ENCODE measurements at regions not wholly inside any gene's neighbourhood (a gene's known extent, or its start where the extent isn't known, plus 50 kb on each side); places are given as distances from the start of the nearest gene placed in this dataset.

- TF ChIP-seq CREB1 (CRISPR knock-in tag; IDR thresholded peaks at IDR 0.05; ENCODE audit: low read depth): no peak
- TF ChIP-seq EZH2phosphoT487 (IDR thresholded peaks at IDR 0.05; ENCODE audit: unreplicated experiment): no peak
- no peak for TF ChIP-seq ZNF114 (CRISPR knock-in tag; IDR thresholded peaks at IDR 0.05)
- no peak for TF ChIP-seq NANOG (IDR thresholded peaks at IDR 0.05; ENCODE audit: borderline replicate concordance)
- TF ChIP-seq STAT1 (IDR thresholded peaks at IDR 0.05; ENCODE audit: unreplicated experiment): no peak
- TF ChIP-seq, protein P1, sequence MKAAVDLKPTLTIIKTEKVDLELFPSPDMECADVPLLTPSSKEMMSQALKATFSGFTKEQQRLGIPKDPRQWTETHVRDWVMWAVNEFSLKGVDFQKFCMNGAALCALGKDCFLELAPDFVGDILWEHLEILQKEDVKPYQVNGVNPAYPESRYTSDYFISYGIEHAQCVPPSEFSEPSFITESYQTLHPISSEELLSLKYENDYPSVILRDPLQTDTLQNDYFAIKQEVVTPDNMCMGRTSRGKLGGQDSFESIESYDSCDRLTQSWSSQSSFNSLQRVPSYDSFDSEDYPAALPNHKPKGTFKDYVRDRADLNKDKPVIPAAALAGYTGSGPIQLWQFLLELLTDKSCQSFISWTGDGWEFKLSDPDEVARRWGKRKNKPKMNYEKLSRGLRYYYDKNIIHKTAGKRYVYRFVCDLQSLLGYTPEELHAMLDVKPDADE (IDR thresholded peaks at IDR 0.05): no peak
Observed at GRCh38 chr7:46076527-46076926, 155.5 kb upstream of the IGFBP3 start (continued).

GRCh38 chr7:46072722-46073121 lies 151.7 kb upstream of the IGFBP3 start:
- Mint-ChIP-seq H3K27me3 (ENCODE audit: insufficient read depth, low read depth, poor library complexity) (no peaks in the 10 kb centered on the region), H3K36me3 (ENCODE audit: low read depth) (no peaks in the 10 kb centered on the region), H3K9me3 (no peaks in the 10 kb centered on the region), H3K4me1 (0 out of 3 replicates have a peak, but pooled peaks cover 6% of the 10 kb centered on the region), H3K4me3 (no peak overlapping the region), H3K27ac (no peak overlapping the region)
- Histone ChIP-seq H3K27me3 (ENCODE audit: insufficient read depth) (no peaks in the 10 kb centered on the region), H3K4me2 (no peak overlapping the region), H3K36me3 (ENCODE audit: insufficient read depth) (no peaks in the 10 kb centered on the region), H3K9me2 (ENCODE audit: insufficient read depth) (no peaks in the 10 kb centered on the region), H3F3A (replicated peaks; ENCODE audit: low read depth) (no peaks in the 10 kb centered on the region), H3K4me3 (no peak overlapping the region), H3K27ac (ENCODE audit: low read depth) (no peak overlapping the region), H2AFZ (no peak overlapping the region), H3K79me2 (replicated peaks; ENCODE audit: insufficient read depth) (no peaks in the 10 kb centered on the region), H3K4me1 (ENCODE audit: insufficient read depth) (peaks cover 8% of the 10 kb centered on the region), H4K20me1 (replicated peaks; ENCODE audit: insufficient read depth) (no peaks in the 10 kb centered on the region)
- no peak for ATAC-seq
- TF ChIP-seq JUNB (IDR thresholded peaks at IDR 0.05; ENCODE audit: unreplicated experiment) (no peak), STAT1 (IDR thresholded peaks at IDR 0.05; ENCODE audit: unreplicated experiment) (no peak), REST (IDR thresholded peaks at IDR 0.05; ENCODE audit: unreplicated experiment) (no peak), EZH2phosphoT487 (IDR thresholded peaks at IDR 0.05; ENCODE audit: unreplicated experiment) (no peak), NANOG (IDR thresholded peaks at IDR 0.05; ENCODE audit: borderline replicate concordance) (no peak), EZH2 (IDR thresholded peaks at IDR 0.05; ENCODE audit: low read depth, unreplicated experiment) (no peak)
- DNase-seq (ENCODE audit: low spot score): no peak

GRCh38 chr7:46071601-46072000 lies 150.5 kb upstream of the IGFBP3 start:
- Histone ChIP-seq H3K27me3 (ENCODE audit: insufficient read depth) (no peaks in the 10 kb centered on the region), H3K4me1 (ENCODE audit: insufficient read depth) (peaks cover 8% of the 10 kb centered on the region), H3K36me3 (ENCODE audit: insufficient read depth) (no peaks in the 10 kb centered on the region), H4K20me1 (replicated peaks; ENCODE audit: insufficient read depth) (no peaks in the 10 kb centered on the region), H2AFZ (no peak overlapping the region), H3K79me2 (replicated peaks; ENCODE audit: insufficient read depth) (no peaks in the 10 kb centered on the region), H3K4me2 (no peak overlapping the region), H3K4me3 (no peak overlapping the region), H3K27ac (ENCODE audit: low read depth) (no peak overlapping the region), H3F3A (replicated peaks; ENCODE audit: low read depth) (no peaks in the 10 kb centered on the region), H3K9me2 (ENCODE audit: insufficient read depth) (no peaks in the 10 kb centered on the region)
- no peak for ATAC-seq
- H3K36me3 Mint-ChIP-seq (ENCODE audit: low read depth): no peaks in the 10 kb centered on the region
- no peak overlapping the region for H3K27ac Mint-ChIP-seq
- no peaks in the 10 kb centered on the region for H3K27me3 Mint-ChIP-seq (ENCODE audit: insufficient read depth, low read depth, poor library complexity)
- no peaks in the 10 kb centered on the region for H3K9me3 Mint-ChIP-seq
- no peak overlapping the region for H3K4me3 Mint-ChIP-seq
- 0 out of 3 replicates have a peak, but pooled peaks cover 6% of the 10 kb centered on the region for H3K4me1 Mint-ChIP-seq
- no peak for DNase-seq (ENCODE audit: low spot score)
- TF ChIP-seq REST (IDR thresholded peaks at IDR 0.05; ENCODE audit: unreplicated experiment): no peak
